DND-41 (cell line): ENCODE measurements at regions not wholly inside any gene's neighbourhood (a gene's known extent, or its start where the extent isn't known, plus 50 kb on each side); places are given as distances from the start of the nearest gene placed in this dataset.

Experiments
- ATAC-seq: fragments of 200-7000 bp; cut with Tn5 transposase; 3 replicates; pipeline ENCODE4 v1.9.1; 2021; ENCODE audit warnings: low read depth; ENCODE audit not compliant: insufficient read depth
- DNase-seq: peaks from one replicate; pipeline ENCODE4 v3.0.0-alpha.2; 2020
- H2AFZ ChIP-seq: 2 replicates; pipeline ENCODE4 v1.6.0; 2012; ENCODE audit warnings: low read depth, low read length
- H3K27ac ChIP-seq: 2 replicates; pipeline ENCODE4 v1.5.1; 2012; ENCODE audit warnings: low read length, inconsistent platforms
- H3K27me3 ChIP-seq: fragments of 200-600 bp; sonication (generic); 2 replicates; pipeline ENCODE4 v1.6.0; 2012; ENCODE audit warnings: low read length, mild to moderate bottlenecking, inconsistent platforms; ENCODE audit not compliant: insufficient read depth, poor library complexity
- H3K36me3 ChIP-seq: 2 replicates; pipeline ENCODE4 v1.5.1; 2012; ENCODE audit warnings: low read length, inconsistent platforms; ENCODE audit not compliant: insufficient read depth
- H3K4me1 ChIP-seq: 2 replicates; pipeline ENCODE4 v1.5.1; 2012; ENCODE audit warnings: mild to moderate bottlenecking, low read length; ENCODE audit not compliant: insufficient read depth
- H3K4me2 ChIP-seq: 2 replicates; pipeline ENCODE4 v1.6.0; 2012; ENCODE audit warnings: mild to moderate bottlenecking, moderate library complexity, low read length, inconsistent platforms; ENCODE audit not compliant: insufficient read depth
- H3K4me3 ChIP-seq, 2 experiments: fragments of 200-600 bp in 1 of 2; shearing (Covaris generic) in 1 of 2; 2 replicates each; pipeline ENCODE4 v1.5.1; 2012 to 2016; ENCODE audit warnings: inconsistent platforms in 2 of 2, low read length in 2 of 2, mild to moderate bottlenecking in 2 of 2, low read depth in 1 of 2, moderate library complexity in 1 of 2
- H3K79me2 ChIP-seq: 2 replicates; pipeline ENCODE4 v1.6.0; 2012; ENCODE audit warnings: low read length, inconsistent platforms; ENCODE audit not compliant: insufficient read depth
- H3K9ac ChIP-seq: 2 replicates; pipeline ENCODE4 v1.6.0; 2012; ENCODE audit warnings: low read depth, mild to moderate bottlenecking, inconsistent platforms, low read length, moderate library complexity
- H3K9me3 ChIP-seq: 2 replicates; pipeline ENCODE4 v1.5.1; 2012; ENCODE audit warnings: low read length, moderate library complexity, mild to moderate bottlenecking, inconsistent platforms; ENCODE audit not compliant: insufficient read depth, severe bottlenecking
- H4K20me1 ChIP-seq: 2 replicates; pipeline ENCODE4 v1.6.0; 2012; ENCODE audit warnings: low read length; ENCODE audit not compliant: insufficient read depth
- CTCF ChIP-seq: IDR thresholded peaks from 2 replicates; pipeline ENCODE4 v1.5.1; 2012; ENCODE audit warnings: borderline replicate concordance, low read length, moderate library complexity, mild to moderate bottlenecking; ENCODE audit not compliant: poor library complexity, severe bottlenecking; ENCODE audit errors: extremely low read depth
- EZH2 ChIP-seq: IDR thresholded peaks from 3 replicates; pipeline ENCODE4 v1.6.1; 2012; ENCODE audit warnings: borderline replicate concordance, low read depth, mild to moderate bottlenecking, moderate library complexity, low read length, inconsistent platforms; ENCODE audit not compliant: severe bottlenecking

DNA sequence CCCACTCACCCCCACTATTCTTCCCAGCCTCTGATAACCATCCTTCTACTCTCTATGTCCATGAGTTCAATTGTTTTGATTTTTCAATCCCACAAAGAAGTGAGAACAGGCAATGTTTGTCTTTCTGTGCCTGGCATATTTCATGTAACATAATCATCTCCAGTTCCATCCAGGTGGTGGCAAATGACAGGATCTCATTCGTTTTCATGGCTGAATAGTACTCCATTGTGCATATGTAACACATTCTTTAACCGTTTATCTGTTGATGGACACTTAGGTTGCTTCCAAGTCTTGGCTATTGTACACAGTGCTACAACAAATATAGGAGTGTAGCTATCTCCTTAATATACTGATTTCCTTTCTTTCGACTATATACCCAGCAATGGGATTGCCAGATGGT lies 169.3 kb upstream of the NFIA start:
- no peak overlapping the region for H3K27ac ChIP-seq
- no peak for ATAC-seq
- H2AFZ ChIP-seq = no peak overlapping the region
- TF ChIP-seq EZH2 (no peak), CTCF (no peak)
- H3K4me3 ChIP-seq = no peak overlapping the region
- no peaks in the 10 kb centered on the region for H3K36me3 ChIP-seq
- no peak overlapping the region for H3K4me2 ChIP-seq
- H3K9ac ChIP-seq = no peak overlapping the region
- no peaks in the 10 kb centered on the region for H3K27me3 ChIP-seq
- no peaks in the 10 kb centered on the region for H3K79me2 ChIP-seq
- DNase-seq = no peak
- H3K9me3 ChIP-seq = no peaks in the 10 kb centered on the region
- no peaks in the 10 kb centered on the region for H4K20me1 ChIP-seq
- H3K4me1 ChIP-seq = no peaks in the 10 kb centered on the region

DNA sequence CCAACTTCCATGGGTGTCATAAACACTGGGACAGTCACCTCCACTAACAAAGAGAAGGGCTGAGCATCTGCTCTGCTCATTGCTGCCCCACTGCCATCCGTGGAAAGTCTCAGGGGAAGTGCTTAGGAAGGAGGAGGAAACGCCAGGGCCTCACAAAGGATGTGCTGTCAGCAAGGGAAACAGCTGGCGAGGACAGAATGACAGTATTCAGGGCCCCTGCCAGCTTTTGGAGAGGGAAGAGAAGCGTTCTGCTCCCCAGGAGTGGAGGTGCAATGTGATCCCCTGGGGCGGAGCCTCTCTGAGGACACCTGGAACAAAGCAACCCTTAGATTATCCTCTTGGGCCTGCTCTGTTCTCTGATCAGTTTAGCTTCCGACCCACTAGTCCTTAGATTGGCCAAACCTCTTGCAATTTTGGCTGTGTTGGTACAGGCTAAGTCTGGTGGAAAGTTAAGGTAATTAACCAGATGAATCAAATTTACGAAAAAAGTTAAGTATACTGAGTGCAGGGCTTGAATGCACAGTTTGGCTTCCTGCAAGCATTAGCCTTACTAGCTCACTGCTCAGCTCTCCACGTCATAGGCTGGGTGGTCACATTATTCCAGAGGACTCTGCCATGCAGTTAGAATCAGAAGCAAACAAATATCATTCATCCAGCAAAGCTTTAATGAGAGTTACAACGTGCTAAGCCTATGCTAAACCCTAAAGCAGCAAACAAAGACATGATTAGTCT lies 170.2 kb upstream of the NFIA start:
- no peak overlapping the region for H3K4me3 ChIP-seq
- no peaks in the 10 kb centered on the region for H3K4me1 ChIP-seq
- H2AFZ ChIP-seq = no peak overlapping the region
- no peak overlapping the region for H3K9ac ChIP-seq
- no peaks in the 10 kb centered on the region for H3K9me3 ChIP-seq
- no peaks in the 10 kb centered on the region for H3K27me3 ChIP-seq
- no peak for TF ChIP-seq EZH2
- no peak for TF ChIP-seq CTCF
- no peaks in the 10 kb centered on the region for H3K36me3 ChIP-seq
- ATAC-seq (no peak), DNase-seq (no peak)
- H4K20me1 ChIP-seq = no peaks in the 10 kb centered on the region
- no peak overlapping the region for H3K4me2 ChIP-seq
- H3K79me2 ChIP-seq = no peaks in the 10 kb centered on the region
- H3K27ac ChIP-seq = no peak overlapping the region

DNA sequence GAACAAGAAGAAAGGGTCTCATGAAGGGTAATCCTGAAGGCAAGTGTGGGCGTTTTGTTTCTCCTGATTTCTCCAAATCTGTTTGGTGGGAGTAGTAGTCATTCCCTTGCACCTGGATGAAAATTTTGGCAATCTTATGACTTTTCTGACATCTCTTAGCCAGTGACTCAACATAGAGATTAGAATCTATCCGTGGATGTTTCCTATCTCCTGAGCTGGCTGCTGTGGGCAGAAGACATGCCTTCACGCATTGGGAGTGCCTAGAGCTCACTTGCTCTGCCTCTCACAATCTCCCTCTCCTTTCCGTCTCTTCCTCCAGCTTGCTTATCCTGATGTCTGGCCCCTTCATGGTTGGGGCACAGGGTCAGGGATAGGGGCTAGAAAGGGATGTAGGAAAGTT lies 174.2 kb upstream of the NFIA start:
- Histone ChIP-seq H3K4me2 (no peak overlapping the region), H2AFZ (no peak overlapping the region), H3K4me3 (no peak overlapping the region), H3K4me1 (no peaks in the 10 kb centered on the region), H3K9ac (no peak overlapping the region), H3K27ac (no peak overlapping the region), H3K79me2 (no peaks in the 10 kb centered on the region), H4K20me1 (no peaks in the 10 kb centered on the region), H3K36me3 (no peaks in the 10 kb centered on the region), H3K9me3 (no peaks in the 10 kb centered on the region), H3K27me3 (no peaks in the 10 kb centered on the region)
- ATAC-seq (no peak), DNase-seq (no peak)
- TF ChIP-seq EZH2 (no peak), CTCF (no peak)
